Upper lobe of left lung (tissue), 6 donors: ENCODE measurements at regions not wholly inside any gene's neighbourhood (a gene's known extent, or its start where the extent isn't known, plus 50 kb on each side); places are given as distances from the start of the nearest gene placed in this dataset.
A peak's percentile ranks its signal among the peaks of the same experiment; 100 is the strongest.

Experiments used
- ATAC-seq, 2 donors: fragments of 200-7000 bp; cut with Tn5 transposase; one replicate each; pipeline ENCODE4 v1.9.1; 2022; ENCODE audit warnings: mild to moderate bottlenecking in 2 of 2, moderate library complexity in 2 of 2; ENCODE audit not compliant: low FRiP score in 2 of 2
- DNase-seq, 2 donors: peaks; one replicate each; pipeline ENCODE4 v3.0.0-alpha.2; 2019 to 2020
- H3K27ac ChIP-seq, 4 donors: fragments of 200-600 bp; sonication (generic); one replicate each; pipeline ENCODE4 v1.5.1; 2016 to 2019
- H3K27me3 ChIP-seq, 4 donors: fragments of 200-600 bp; sonication (generic); one replicate each; pipeline ENCODE4 v1.5.1; 2017 to 2019
- H3K36me3 ChIP-seq, 4 donors: fragments of 200-600 bp; sonication (generic); one replicate each; pipeline ENCODE4 v1.5.1; 2016 to 2019
- H3K4me1 ChIP-seq, 4 donors: fragments of 200-600 bp; sonication (generic); one replicate each; pipeline ENCODE4 v1.5.1; 2018 to 2019
- H3K4me3 ChIP-seq, 4 donors: fragments of 200-600 bp; sonication (generic); one replicate each; pipeline ENCODE4 v1.5.1; 2017 to 2019; ENCODE audit warnings: mild to moderate bottlenecking in 2 of 4, moderate library complexity in 1 of 4
- H3K9me3 ChIP-seq, 4 donors: fragments of 200-600 bp; sonication (generic); one replicate each; pipeline ENCODE4 v1.5.1; 2018 to 2019
- EP300 ChIP-seq, 4 donors: sonication (generic); formaldehyde crosslinking; IDR thresholded peaks; one replicate each; pipeline ENCODE4 v1.5.1; 2017; ENCODE audit warnings: antibody characterized with exemption in 4 of 4, control low read depth in 2 of 4
- POLR2A ChIP-seq, 4 donors: fragments of 450-650 bp; IDR thresholded peaks; one replicate each; pipeline ENCODE4 v1.5.1; 2016 to 2017; ENCODE audit warnings: antibody characterized with exemption in 4 of 4, mild to moderate bottlenecking in 2 of 4
- POLR2AphosphoS5 ChIP-seq, 2 donors: sonication (generic); formaldehyde crosslinking; IDR thresholded peaks; one replicate each; pipeline ENCODE4 v1.5.1; 2017; ENCODE audit warnings: antibody characterized with exemption in 2 of 2
- WGBS, 2 donors: methylation state at CpG; one replicate each; pipeline ENCODE4 v1.1.5; 2017 to 2018; 5-methylcytosine and 5-hydroxymethylcytosine counted together
- TF ChIP-seq, protein P1 (sequence below), 6 experiments: fragments of 450-650 bp in 4 of 6; fragments of 200-600 bp in 2 of 6; sonication (generic) in 2 of 6; IDR thresholded peaks; one replicate each; pipeline ENCODE4 v1.5.1; 2016 to 2019; ENCODE audit warnings: antibody characterized with exemption in 6 of 6
- donor health status: DM: no; HTN: no; CAD: no; lungs with moderate emphysema.
- donor health status: DM: no; HTN: yes; CAD: no; lungs with severe emphysema.

DNA sequence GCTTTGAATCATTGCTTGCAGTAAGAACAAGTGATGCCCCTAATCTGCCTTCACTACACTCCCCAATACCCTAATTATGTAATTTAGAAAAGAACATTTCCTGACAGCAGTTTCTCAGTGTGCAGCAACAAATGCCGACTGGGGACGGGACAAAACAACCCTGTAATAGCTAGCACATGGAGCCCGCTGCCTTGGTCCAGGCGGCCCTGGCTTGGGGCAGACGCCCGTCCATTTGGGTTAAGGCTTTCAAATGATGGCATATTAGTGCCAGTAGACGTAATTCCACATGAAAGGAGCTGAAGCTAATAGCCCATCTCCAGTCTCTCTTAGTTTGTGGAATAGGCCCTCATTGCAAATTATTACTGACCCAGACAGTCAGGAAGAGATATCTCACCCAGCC lies 150.6 kb upstream of the PITX1 start:
- peak in 1 of 2 donors; percentile 22 for DNase-seq
- no peaks in the 10 kb centered on the region for H3K4me1 ChIP-seq
- ATAC-seq = no peak
- H3K4me3 ChIP-seq = no peak overlapping the region
- no peaks in the 10 kb centered on the region for H3K36me3 ChIP-seq
- 94 to 97% methylated on average over 7 of the region's 7 CpGs for WGBS, 2 donors
- no peak for TF ChIP-seq EP300 (IDR thresholded peaks at IDR 0.05)
- no peaks in the 10 kb centered on the region for H3K9me3 ChIP-seq
- no peaks in the 10 kb centered on the region for H3K27me3 ChIP-seq
- H3K27ac ChIP-seq = no peak overlapping the region

- Histone ChIP-seq H3K4me1 (no peaks in the 10 kb centered on the region), H3K27me3 (no peaks in the 10 kb centered on the region), H3K9me3 (no peaks in the 10 kb centered on the region), H3K4me3 (no peak overlapping the region), H3K27ac (no peak overlapping the region), H3K36me3 (no peaks in the 10 kb centered on the region)
- ATAC-seq (no peak), DNase-seq (no peak)
- WGBS, 2 donors = 83 to 88% methylated on average over 4 of the region's 4 CpGs
- TF ChIP-seq POLR2AphosphoS5 (IDR thresholded peaks at IDR 0.05) (no peak), EP300 (IDR thresholded peaks at IDR 0.05) (no peak)
These were observed 149.4 kb upstream of the PITX1 start for GRCh38 chr5:135183464-135183863.

DNA sequence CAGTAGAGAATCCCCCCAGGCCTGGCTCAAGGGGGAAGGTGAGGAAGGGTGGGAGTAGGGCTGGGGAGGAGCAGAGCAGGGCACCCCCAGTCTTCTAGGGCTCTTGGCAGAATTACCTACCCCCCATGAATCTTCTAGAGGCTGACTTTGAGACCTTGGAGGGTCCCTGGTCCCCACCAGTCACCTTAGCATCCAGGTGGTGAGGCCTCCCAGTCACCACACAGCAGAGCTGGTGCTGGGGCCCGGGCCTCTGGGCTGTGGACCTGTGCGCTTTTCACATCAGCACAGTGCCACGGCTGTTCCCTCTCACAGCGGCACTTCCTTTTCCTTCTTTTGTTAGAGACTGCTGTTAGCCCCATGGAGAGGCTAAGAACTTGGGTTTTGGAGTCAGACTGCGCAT lies 148.6 kb upstream of the PITX1 start:
- Histone ChIP-seq H3K36me3 (no peaks in the 10 kb centered on the region), H3K4me1 (no peaks in the 10 kb centered on the region), H3K4me3 (no peak overlapping the region), H3K27ac (no peak overlapping the region), H3K9me3 (no peaks in the 10 kb centered on the region), H3K27me3 (no peaks in the 10 kb centered on the region)
- ATAC-seq (no peak), DNase-seq (peak in 1 of 2 donors; percentile 46)
- no peak for TF ChIP-seq POLR2A (IDR thresholded peaks at IDR 0.05)
- TF ChIP-seq, protein P1, sequence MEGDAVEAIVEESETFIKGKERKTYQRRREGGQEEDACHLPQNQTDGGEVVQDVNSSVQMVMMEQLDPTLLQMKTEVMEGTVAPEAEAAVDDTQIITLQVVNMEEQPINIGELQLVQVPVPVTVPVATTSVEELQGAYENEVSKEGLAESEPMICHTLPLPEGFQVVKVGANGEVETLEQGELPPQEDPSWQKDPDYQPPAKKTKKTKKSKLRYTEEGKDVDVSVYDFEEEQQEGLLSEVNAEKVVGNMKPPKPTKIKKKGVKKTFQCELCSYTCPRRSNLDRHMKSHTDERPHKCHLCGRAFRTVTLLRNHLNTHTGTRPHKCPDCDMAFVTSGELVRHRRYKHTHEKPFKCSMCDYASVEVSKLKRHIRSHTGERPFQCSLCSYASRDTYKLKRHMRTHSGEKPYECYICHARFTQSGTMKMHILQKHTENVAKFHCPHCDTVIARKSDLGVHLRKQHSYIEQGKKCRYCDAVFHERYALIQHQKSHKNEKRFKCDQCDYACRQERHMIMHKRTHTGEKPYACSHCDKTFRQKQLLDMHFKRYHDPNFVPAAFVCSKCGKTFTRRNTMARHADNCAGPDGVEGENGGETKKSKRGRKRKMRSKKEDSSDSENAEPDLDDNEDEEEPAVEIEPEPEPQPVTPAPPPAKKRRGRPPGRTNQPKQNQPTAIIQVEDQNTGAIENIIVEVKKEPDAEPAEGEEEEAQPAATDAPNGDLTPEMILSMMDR (IDR thresholded peaks at IDR 0.05) = no peak
- TF ChIP-seq EP300 (IDR thresholded peaks at IDR 0.05) = no peak
- no peak for TF ChIP-seq POLR2AphosphoS5 (IDR thresholded peaks at IDR 0.05)
- 68 to 83% methylated on average over 4 to 5 of the region's 5 CpGs for WGBS, 2 donors

GRCh38 chr5:135181653-135182052 lies 147.6 kb upstream of the PITX1 start:
- no peaks in the 10 kb centered on the region for H3K27me3 ChIP-seq
- H3K27ac ChIP-seq = no peak overlapping the region
- no peak for TF ChIP-seq POLR2A (IDR thresholded peaks at IDR 0.05)
- TF ChIP-seq, protein P1 (IDR thresholded peaks at IDR 0.05) = no peak
- TF ChIP-seq POLR2AphosphoS5 (IDR thresholded peaks at IDR 0.05) = no peak
- no peak for TF ChIP-seq EP300 (IDR thresholded peaks at IDR 0.05)
- ATAC-seq (no peak), DNase-seq (no peak)
- H3K9me3 ChIP-seq = no peaks in the 10 kb centered on the region
- H3K36me3 ChIP-seq = no peaks in the 10 kb centered on the region
- WGBS, 2 donors = 91 to 95% methylated on average over 3 of the region's 3 CpGs
- no peaks in the 10 kb centered on the region for H3K4me1 ChIP-seq
- H3K4me3 ChIP-seq = no peak overlapping the region

- DNase-seq = peak in 1 of 2 donors; percentile 36
- 57 to 61% methylated on average over 2 to 11 of the region's 11 CpGs for WGBS, 2 donors
- TF ChIP-seq POLR2A (IDR thresholded peaks at IDR 0.05) (no peak), EP300 (IDR thresholded peaks at IDR 0.05) (no peak), POLR2AphosphoS5 (IDR thresholded peaks at IDR 0.05) (no peak)
- TF ChIP-seq, protein P1 (IDR thresholded peaks at IDR 0.05) = no peak
These were observed 145.4 kb upstream of the PITX1 start for GRCh38 chr5:135179308-135179980.

More at GRCh38 chr5:135179308-135179980, 145.4 kb upstream of the PITX1 start:
- H3K4me3 ChIP-seq = no peak overlapping the region
- no peaks in the 10 kb centered on the region for H3K36me3 ChIP-seq
- no peaks in the 10 kb centered on the region for H3K4me1 ChIP-seq
- H3K9me3 ChIP-seq = no peaks in the 10 kb centered on the region
- no peak for ATAC-seq
- no peaks in the 10 kb centered on the region for H3K27me3 ChIP-seq
- H3K27ac ChIP-seq = no peak overlapping the region
